H1 (cell line): ENCODE measurements at regions not wholly inside any gene's neighbourhood (a gene's known extent, or its start where the extent isn't known, plus 50 kb on each side); places are given as distances from the start of the nearest gene placed in this dataset.

Experiments
- CHD7 ChIP-seq: fragments of 300-600 bp; sonication (generic); IDR thresholded peaks from 2 replicates; pipeline ENCODE4 v1.7.1; 2012; ENCODE audit warnings: low read length, moderate library complexity, mild to moderate bottlenecking, inconsistent platforms; ENCODE audit not compliant: insufficient replicate concordance
- KDM4A ChIP-seq: IDR thresholded peaks from one replicate; pipeline ENCODE4 v1.7.1; 2012; ENCODE audit warnings: low read depth, mild to moderate bottlenecking, moderate library complexity, low read length, inconsistent platforms; ENCODE audit not compliant: severe bottlenecking
- KDM5A ChIP-seq: fragments of 200-600 bp; IDR thresholded peaks from 2 replicates; pipeline ENCODE4 v1.7.1; 2012; ENCODE audit warnings: mild to moderate bottlenecking, low read length, inconsistent platforms, mixed read lengths
- NANOG ChIP-seq: IDR thresholded peaks from 2 replicates; pipeline ENCODE4 v1.6.1; 2011; ENCODE audit warnings: low read length, low read depth, mild to moderate bottlenecking, inconsistent platforms; ENCODE audit not compliant: insufficient read depth, poor library complexity, severe bottlenecking
- PHF8 ChIP-seq: fragments of 200-600 bp; sonication (generic); conservative IDR thresholded peaks from 2 replicates; pipeline ENCODE4 v1.7.1; 2012; ENCODE audit warnings: low read depth, mild to moderate bottlenecking, inconsistent platforms, low read length, moderate library complexity
- RFX5 ChIP-seq: IDR thresholded peaks from 2 replicates; pipeline ENCODE4 v1.6.1; 2011; ENCODE audit warnings: low read depth, low read length, improper control_type of control experiment, borderline replicate concordance
- SIRT6 ChIP-seq: IDR thresholded peaks from one replicate; pipeline ENCODE4 v1.7.1; 2012; ENCODE audit warnings: low read length, inconsistent platforms
- TAF7 ChIP-seq: optimal IDR thresholded peaks from 2 replicates; pipeline ENCODE3; 2011; ENCODE audit warnings: low read depth, mild to moderate bottlenecking, inconsistent platforms, low read length, moderate library complexity, borderline replicate concordance
- TCF12 ChIP-seq: IDR thresholded peaks from 2 replicates; pipeline ENCODE4 v1.6.1; 2011; ENCODE audit warnings: low read depth, mild to moderate bottlenecking, low read length
- ZNF274 ChIP-seq: IDR thresholded peaks from 2 replicates; pipeline ENCODE4 v1.7.0; 2012; ENCODE audit warnings: low read length, borderline replicate concordance; ENCODE audit errors: extremely low read depth

DNA sequence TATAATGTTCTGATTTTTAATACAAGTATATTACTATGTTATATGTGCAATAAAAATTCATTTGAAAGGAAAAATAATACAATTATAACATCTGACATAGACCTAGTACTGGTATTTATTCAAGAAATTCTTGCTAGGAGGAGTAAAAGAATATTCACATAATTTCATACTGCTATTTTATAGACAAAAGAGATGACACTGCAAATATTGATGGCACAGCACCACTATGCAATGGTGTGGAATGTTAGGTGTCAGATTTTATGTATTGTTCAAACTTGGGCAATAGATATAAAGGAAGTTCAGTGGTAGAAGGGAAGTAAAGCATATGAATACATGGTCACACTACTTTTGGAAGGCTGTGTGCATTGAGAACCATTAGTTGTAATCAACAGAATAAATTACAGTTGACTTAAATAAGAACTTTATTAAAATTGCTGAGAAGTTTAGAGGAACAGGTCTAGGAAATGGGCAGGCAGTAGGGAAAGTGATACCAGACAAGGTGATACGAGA, 143.9 kb downstream of the OR2K2 start (continued):
- TF ChIP-seq CHD7 (no peak), TCF12 (no peak), KDM5A (no peak), ZNF274 (no peak), RFX5 (no peak), NANOG (no peak), TAF7 (no peak), KDM4A (no peak), PHF8 (no peak), SIRT6 (no peak)
